Right ventricle myocardium inferior (tissue), 1 donor: ENCODE measurements at regions not wholly inside any gene's neighbourhood (a gene's known extent, or its start where the extent isn't known, plus 50 kb on each side); places are given as distances from the start of the nearest gene placed in this dataset.

Source experiments
- ATAC-seq: fragments of 200-7000 bp; cut with Tn5 transposase; one replicate; pipeline ENCODE4 v1.9.1; 2020; ENCODE audit warnings: mild to moderate bottlenecking, moderate library complexity
- DNase-seq: peaks from one replicate; pipeline ENCODE4 v3.0.0; 2021; ENCODE audit errors: missing footprints
- intact Hi-C: fragments of 100-400 bp; cut with DNase I; formaldehyde crosslinking; loops from one replicate; pipeline ENCODE4 v1.11.0; 2022
- donor health status: DM: no; HTN: yes; CAD: no; lungs with severe emphysema.

DNA sequence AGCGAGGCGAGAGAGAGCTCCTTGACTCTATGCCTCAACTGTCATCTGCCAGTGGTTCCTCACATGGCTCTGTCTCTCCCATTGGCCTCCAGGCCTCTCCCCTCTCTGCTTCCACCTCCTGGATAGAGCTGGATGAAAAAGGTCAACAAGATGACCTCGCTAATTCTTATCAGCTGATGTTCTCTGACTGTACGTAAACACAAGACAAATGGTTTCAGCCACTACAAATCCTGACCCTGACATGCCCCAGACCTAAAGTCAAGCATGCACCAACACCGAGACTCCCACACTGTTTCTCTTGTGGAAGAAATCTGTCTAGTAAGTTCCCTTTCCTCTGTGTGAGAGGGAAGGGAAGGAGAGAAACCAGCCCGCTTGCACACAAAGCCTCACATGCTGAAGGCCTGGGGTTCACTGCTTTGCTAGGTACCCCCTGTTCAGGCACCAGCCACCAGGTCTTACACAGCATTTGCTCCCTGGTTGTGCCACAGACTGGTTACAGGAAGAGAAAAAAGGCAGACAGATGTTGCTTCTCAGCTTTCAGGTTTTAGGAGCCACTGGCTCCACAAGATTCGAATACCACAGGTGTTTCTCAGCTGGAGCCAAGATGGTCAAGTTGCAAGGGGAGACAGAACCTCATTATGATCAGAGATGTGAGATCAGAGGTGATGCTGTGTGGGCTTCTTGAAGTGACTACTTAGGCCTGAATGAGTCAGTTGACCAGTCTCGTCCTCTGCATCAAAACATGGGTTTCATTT is 592.5 kb downstream of the CCDC171 start:
- intact Hi-C loops, result no loop called here
- DNase-seq, result no peak
- no peak for ATAC-seq

DNA sequence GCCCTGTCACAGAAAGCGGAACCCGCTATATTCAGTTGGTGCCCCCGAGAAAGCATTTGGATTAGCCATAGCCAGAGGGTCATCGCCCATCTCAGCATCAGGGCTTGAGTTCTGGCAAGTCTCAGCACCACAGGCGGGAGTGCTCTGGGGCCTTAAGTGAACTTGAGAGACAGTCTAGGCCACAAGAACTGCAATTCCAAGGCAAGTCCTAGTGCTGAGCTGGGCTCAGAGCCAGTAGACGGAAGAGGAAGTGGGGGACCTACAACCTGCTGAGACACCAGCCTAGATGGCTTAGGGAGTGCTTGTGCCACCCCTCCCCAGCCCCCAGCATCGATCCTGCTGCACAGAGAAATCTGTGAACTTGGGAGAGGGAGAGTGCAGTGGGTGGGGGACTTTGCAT is 594.9 kb downstream of the CCDC171 start:
- ATAC-seq, result no peak
- no peak for DNase-seq

DNA sequence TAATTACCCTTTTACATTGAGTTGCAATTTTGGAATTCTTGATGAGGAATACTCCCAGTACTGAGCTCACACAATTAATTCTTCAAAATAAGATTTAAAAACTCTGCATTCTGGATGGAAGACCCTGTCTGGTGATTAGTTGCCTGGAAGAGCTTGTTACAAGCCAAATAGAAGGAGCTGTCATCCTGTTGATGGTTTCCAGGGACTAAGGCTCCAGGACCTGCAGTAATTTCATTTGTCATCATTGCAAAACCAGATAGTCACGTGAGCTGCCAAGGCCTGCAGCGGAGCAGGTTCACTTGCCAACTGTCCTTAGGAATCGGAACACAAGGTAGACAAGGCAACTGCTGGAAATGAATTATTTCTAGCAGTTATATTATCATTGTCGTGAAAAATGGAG is 597.7 kb downstream of the CCDC171 start:
- peak; percentile 79 for ATAC-seq
- intact Hi-C loops, result loop anchor here (10.0 kb wide), 1 partner anchor 56 kb away; no protein-coding TSS in a partner anchor
- DNase-seq, result no peak

More for the DNA sequence above, 594.9 kb downstream of the CCDC171 start:
- intact Hi-C loops, result no loop called here

DNA sequence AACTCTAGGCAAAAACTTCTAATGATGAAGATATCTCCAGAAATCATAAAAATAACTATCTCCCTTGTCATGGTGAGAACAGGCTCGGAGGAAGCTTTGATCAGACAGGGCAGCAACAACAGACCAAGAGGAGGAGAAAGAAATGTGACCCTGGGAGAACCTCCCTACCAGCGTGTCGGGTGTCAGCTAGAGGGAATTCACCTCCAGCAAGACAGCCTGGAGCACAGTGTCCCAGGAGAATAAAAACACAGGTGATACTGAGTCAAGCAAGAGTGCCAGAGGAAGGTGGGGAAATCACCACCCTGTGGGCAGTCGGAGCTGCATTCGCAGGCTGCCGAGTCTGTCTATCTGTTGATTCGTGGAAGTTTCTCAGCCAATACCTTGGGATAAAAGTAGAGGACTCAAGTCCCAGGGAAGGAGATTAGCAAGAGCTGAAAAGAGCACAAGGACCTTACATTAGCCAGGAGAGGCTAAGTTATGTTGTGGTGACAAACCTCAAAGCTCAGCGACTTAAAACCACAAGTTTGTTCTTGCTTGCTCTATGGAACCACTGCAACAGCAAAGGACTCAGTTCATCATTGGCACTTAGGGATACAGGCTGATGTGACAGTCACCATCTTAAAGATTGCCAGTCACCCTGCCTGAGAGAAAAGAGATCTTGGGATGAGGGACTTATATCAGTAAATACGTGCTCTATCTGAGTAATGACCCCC is 598.3 kb downstream of the CCDC171 start:
- intact Hi-C loops, result loop anchor here (10.0 kb wide), 1 partner anchor 56 kb away; no protein-coding TSS in a partner anchor
- ATAC-seq, result peak; percentile 27
- no peak for DNase-seq

DNA sequence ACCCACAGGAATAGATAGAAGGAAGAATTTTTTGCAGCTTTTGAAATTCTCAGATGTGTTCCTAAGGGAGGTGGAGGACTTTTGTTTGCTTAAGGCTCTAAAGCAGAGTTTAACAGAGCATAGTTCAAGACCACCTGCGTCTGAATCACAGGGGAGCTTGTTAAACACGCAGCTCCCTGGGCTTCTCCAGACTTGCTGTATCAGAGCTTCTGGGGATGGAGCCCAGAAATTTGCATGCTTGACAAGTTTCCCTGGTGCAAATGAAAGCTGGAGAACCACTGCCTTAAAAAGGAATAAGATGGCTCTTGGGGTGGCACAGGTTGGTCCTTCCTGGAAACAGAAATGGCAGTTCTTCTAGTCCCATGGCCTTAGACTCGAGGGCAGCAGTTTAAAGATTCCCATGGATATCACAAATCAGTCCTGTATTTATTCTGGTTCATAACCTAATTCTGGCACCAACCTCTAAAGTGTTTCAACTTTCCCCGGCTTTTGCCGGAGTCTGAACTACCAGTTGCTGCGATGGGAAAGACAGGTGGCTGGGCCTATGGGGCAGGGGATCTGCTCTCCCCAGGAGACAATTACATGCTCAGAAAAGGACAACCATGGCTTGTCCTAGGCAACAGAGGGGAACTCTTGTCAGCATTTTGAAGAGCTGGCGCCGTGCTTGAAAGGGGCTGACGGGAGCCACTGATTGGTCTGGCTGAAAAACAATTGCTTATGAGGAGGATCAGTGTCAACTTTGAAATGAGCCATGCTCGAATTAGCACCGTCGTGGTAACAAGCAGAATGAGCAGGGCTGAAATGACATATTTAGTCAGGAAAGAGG is 599.6 kb downstream of the CCDC171 start:
- ATAC-seq (no peak), DNase-seq (no peak)
- intact Hi-C loops, result loop anchor here (10.0 kb wide), 1 partner anchor 58 kb away; no protein-coding TSS in a partner anchor

DNA sequence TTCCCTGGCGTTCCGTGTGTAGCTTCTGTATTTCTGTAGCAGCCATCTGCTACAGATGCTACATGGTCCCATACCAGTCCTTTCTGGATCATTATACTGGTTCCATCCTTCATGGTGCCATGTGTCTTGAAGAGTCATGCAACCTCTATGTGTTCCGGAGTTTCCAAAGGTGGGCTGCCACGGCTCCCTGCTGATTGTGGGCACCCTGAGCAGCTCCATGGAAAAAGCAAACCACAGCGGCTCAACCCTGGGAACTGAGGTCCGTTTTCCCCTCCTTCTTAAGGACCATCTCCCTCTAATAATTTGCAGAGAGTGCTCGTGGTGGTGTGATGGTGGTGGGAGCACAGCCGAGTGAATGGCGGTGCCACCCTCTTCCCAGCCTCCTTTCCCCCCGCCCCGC is 600.4 kb downstream of the CCDC171 start:
- DNase-seq (no peak), ATAC-seq (no peak)
- intact Hi-C loops, result loop anchor here (10.0 kb wide), 1 partner anchor 58 kb away; no protein-coding TSS in a partner anchor

DNA sequence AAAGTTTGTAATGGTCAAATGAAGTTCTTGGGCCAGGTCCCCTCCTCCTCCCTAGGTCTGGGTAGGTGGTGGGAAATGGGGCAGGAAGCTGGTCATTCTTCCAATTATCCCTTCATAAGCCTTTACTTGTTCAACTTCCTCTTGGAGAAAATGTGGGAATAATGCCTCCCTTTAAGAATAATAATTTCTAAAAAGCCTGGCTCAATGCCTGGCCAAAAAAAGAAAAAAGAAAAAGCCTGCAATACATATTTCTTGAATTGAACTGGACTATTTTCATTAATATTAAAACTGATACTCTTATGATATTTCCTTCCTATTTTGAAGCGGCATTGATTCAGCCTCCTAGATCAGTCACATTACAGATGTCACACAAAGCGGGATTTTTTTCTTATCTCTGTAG is 600.9 kb downstream of the CCDC171 start:
- no peak for ATAC-seq
- DNase-seq, result no peak
- intact Hi-C loops, result loop anchor here (10.0 kb wide), 1 partner anchor 59 kb away; no protein-coding TSS in a partner anchor

DNA sequence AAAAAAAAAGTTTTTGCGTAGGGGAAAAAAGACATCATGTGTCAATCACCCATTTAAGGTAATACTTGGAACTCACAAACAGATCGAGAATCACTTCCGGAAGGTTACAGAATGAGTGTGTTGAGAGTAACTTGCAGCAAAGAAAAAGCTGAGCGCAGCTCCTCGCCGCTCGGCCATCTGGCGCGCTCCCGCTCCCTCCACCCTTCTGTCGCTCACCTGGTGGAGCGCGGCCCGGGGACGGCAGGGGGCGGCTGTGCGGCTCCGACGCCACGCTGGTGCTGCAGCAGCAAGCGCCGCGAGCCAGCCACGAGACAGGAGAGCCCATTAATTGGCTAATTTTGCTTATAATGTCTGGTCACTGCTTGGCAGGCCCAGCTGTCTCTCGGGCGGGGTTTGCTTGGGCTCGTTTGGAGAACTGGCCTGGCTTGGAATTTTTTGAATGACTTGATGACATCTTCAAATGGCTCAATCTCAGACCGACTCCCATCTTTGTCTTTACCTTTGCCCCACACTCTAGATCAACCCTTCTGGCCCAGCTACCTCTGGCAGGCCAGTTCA is 601.8 kb downstream of the CCDC171 start:
- ATAC-seq (peak; percentile 55), DNase-seq (no peak)
- intact Hi-C loops, result loop anchor here (10.0 kb wide), 1 partner anchor 60 kb away; no protein-coding TSS in a partner anchor

DNA sequence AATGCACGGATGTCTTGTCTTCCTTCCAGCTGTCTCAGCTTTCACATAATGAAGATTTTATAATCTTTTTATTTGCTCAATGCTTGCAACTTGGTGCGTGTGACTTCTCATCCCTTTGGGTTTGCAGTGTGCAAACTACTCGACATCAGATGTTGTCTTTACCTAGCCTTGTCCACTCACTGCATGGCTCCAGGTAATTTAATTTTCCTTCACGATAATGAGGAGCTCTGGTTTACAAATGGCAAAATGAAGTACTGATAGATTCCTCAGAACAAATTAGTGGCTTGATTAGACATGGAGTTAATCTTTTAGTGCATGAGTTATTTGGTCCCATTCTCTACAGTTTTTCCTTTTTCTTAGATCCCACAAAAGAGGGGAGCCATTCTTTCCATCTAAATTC is 603.0 kb downstream of the CCDC171 start:
- no peak for DNase-seq
- intact Hi-C loops, result loop anchor here (10.0 kb wide), 1 partner anchor 61 kb away; no protein-coding TSS in a partner anchor
- no peak for ATAC-seq

DNA sequence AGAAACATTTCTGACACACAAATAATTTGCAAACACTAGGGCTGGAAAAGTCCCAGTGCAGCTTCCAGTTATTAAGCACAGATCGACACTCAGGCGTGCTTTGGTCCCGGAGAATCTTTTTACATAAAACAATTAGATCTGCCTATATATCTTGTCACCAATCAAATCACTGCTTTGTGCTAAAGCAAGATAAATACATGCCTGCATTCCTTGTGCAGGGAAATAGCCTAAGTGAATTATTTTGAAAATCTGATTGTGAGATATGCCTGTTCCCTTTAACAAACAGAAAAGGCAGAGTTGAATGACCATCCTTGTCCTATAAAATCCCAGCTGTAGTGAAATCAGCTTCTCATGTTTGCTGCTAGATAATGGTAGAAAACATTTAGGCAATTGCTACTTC is 604.4 kb downstream of the CCDC171 start:
- ATAC-seq, result no peak
- no peak for DNase-seq
- intact Hi-C loops, result loop anchor here (10.0 kb wide), 1 partner anchor 62 kb away; no protein-coding TSS in a partner anchor

DNA sequence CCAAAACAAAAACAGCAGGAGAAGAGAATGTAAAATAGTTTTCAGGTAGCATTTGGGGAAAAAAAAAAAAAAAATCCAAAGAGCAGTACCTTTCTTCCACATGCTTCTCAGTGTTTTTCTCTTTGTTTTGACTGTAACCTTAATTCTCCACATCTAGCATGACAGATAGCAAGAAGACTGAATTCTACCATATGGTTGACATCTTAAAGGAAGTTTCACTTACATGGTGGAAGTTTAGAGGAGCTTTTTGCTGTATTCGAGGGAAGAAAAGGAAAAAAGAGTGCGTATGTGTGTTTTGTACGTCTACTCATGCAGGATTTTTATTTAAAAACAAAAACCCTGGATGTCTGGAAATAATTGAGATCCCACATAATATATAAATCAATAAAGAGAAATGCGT is 604.8 kb downstream of the CCDC171 start:
- DNase-seq (no peak), ATAC-seq (no peak)
- intact Hi-C loops, result loop anchor here (10.0 kb wide), 1 partner anchor 63 kb away; no protein-coding TSS in a partner anchor

DNA sequence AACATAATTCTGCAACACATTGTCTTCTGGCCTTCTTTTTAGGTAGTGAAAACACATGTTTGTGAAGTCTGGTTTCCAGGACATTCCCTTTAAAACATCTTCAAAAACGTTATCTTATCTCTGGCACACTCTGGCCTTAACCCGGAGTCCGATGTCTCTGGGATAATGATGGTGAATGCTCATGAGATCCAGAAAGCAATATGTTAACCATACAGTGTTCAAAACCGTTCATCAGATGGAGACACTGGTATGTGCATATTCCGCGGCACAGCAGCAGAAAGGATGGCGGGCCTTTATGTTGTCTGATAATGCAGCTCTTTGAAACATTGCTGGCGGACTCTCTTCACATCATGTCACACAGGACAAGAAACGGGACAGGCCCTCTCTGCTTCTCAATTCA is 605.2 kb downstream of the CCDC171 start:
- intact Hi-C loops, result loop anchor here (10.0 kb wide), 1 partner anchor 63 kb away; no protein-coding TSS in a partner anchor
- ATAC-seq, result no peak
- no peak for DNase-seq

DNA sequence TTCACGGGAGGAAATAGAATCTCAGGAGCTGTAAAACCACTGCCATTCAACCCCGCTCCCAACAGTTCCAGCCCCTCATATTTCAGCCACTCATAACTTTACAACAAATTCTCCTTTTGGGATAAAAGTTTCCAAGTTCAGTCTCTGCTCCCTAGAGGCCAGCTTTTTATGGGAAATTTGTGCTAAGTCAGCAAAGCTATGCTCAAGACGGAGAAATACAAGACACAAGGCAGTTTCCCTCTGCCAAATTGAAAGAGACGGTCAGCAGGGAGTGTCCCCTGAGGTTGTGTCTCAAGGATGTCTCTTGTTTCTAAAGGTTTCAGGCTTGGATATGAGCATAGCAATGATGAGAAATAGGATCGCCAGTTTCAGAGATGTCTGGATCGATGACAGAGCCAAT is 608.6 kb downstream of the CCDC171 start:
- DNase-seq (no peak), ATAC-seq (no peak)
- intact Hi-C loops, result no loop called here

DNA sequence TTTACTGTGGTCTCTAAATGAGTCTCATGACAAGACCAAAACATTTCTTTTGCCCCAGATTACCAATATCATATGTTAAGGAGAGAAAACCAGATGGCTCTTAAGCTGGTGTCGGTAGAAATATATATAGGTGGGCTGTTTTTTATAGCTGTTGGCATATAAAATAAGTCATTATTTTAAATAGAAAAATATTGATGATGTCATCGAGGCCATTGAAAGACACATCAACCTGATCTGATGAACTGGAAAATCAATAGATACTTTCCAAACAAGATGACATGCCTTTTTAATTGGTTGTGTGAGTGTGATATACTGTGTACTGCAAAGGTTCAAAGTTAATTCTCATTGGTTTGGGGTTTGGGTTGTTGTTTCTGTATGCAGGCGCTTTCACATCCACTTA is 617.3 kb downstream of the CCDC171 start:
- no peak for ATAC-seq
- intact Hi-C loops, result no loop called here
- DNase-seq, result no peak

DNA sequence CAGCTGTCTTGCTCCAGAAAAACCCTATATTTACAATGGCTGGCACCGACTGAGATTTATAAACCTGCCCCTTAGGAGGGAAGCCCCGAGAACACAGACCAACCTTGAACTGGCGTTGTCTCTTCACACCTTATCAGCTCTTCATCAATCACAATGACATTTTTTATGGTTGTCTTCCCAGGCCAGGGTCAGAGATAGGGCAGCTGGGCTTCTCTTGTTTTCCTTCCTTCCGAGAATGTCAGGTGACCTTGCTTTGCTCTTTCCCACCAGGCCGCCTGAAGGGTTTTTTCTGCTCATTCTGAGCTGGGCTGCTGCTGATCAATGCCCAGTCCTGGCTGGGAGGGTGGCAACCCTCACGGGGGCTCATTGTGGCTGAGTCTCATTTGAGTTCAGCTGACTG is 619.1 kb downstream of the CCDC171 start:
- DNase-seq, result no peak
- ATAC-seq, result no peak
- intact Hi-C loops, result no loop called here

DNA sequence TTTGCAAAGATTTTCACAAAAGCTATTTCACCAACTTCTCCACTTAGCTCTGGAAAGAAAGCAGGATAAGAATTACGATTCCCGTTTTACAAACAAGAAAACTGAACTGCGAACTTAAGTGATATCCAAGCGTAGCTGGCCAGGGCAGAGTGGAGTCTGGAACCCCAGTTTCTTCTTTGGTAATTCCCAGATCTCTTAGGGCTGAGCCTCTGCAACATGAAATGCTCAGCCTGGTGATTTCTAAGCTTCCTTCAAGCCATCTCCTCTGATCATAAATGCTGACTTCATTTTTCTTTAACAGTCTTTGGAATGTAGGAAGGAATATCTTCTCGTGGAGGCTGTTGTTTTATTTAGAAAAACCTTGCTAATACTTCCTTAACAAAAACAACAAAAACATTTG is 620.0 kb downstream of the CCDC171 start:
- no peak for DNase-seq
- no peak for ATAC-seq
- intact Hi-C loops, result no loop called here

DNA sequence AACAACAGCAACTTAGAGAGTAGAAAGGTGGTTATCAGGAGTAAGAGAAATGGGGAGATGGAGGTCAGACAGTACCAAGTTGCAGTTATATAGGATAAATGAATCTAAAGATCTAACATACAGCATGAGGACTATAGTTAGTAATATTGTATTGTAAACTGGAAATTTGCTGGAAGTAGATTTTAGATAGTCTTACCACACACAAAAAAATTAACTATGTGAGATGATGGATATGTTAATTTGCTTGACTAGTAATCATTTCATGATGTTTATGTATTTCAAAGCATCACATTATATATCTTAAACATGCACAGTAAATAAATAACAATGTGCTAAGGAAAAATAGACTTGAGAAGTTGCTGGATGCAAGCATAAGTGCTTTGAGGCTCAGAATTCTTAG is 622.1 kb downstream of the CCDC171 start:
- no peak for DNase-seq
- ATAC-seq, result no peak
- intact Hi-C loops, result no loop called here

DNA sequence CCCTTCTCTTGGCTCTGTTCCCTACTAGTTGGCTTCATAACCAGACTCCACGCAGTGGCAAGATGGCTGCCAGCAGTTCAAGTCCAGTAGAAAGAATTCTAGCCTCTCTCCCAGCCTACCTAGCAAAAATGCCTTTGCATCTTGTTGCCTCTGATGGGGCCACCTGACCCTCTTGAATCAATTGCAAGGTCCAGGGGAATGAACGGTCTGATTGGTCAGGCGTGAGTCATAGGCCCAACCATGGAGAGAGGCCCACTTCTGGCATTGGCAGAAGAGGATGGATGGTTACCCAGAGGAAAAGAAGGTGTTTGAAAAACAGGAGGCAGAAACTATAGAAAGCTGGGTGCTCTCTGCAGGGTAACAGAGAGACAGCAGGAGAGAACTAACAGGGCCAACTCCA is 622.6 kb downstream of the CCDC171 start:
- no peak for ATAC-seq
- intact Hi-C loops, result no loop called here

DNA sequence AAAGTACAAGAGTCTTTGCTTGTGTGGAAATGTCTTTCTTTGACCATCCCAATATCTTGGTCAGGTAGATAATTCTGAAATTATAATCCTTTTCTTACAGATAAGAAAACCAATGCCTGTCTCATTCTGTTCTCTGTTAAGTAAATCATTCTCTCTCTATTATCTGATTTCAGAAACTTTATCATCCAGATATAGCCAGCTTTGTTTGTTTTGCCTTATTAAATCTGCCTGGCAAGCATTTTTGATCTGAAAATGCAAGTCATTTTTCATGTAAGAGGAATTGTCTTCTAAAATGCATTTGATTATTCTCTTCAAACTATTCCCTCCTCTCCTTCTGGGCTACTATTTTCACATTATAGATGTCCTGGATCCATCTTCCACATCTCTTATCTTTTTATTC is 625.5 kb downstream of the CCDC171 start:
- ATAC-seq, result no peak
- no peak for DNase-seq
- intact Hi-C loops, result no loop called here

More for the DNA sequence above, 622.6 kb downstream of the CCDC171 start:
- DNase-seq, result no peak
